ENCODE measurements at regions not wholly inside any gene's neighbourhood (a gene's known extent, or its start where the extent isn't known, plus 50 kb on each side); places are given as distances from the start of the nearest gene placed in this dataset.

GRCh38 chr10:88190123-88190522, 326.7 kb downstream of the PTEN start:
- no peak for TF ChIP-seq POLR2A (IDR thresholded peaks at IDR 0.05)
- no peak for TF ChIP-seq CTCF (IDR thresholded peaks at IDR 0.05)

All from Peyer's patch (tissue), 4 donors.